ENCODE measurements at regions not wholly inside any gene's neighbourhood (a gene's known extent, or its start where the extent isn't known, plus 50 kb on each side); places are given as distances from the start of the nearest gene placed in this dataset.

DNA sequence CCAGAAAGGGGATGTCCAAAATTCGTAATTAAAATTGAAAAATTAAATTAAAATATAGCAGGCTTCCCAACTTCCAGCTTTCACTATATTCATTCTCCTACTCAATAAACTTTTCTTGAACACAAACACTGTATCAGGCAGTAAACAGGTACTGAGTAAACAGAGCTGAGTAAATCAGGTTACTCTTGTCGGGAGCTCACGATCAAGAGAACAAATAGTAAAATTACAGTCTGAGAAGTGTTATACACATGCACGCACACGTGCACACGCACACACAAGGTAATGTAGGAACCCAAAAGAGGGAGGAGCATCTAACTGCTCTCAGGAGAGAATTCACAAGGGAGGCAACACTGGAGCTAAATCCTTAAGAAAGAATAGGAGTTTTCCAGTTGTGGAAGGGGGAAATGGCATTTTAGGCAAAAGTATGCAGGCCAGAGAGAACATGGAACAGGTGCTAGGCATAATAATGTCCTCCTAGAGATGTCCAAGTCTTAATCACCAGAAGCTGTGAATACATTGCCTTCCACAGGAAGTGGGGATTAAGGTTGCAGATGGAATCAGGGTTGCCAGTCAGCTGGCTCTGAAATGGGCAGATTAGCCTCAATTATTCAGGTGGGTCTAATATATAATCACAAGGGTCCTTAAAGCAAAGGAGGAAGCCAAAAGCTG, 598.8 kb upstream of the BRINP1 start:
- no peak for TF ChIP-seq CTCF (IDR thresholded peaks at IDR 0.05 in 8 of 11, conservative IDR thresholded peaks at IDR 0.05 in 3 of 11)
- no peak for TF ChIP-seq POLR2A (IDR thresholded peaks at IDR 0.05)

Measured in spleen (tissue), 7 donors.